ENCODE measurements at regions not wholly inside any gene's neighbourhood (a gene's known extent, or its start where the extent isn't known, plus 50 kb on each side); places are given as distances from the start of the nearest gene placed in this dataset.

DNA sequence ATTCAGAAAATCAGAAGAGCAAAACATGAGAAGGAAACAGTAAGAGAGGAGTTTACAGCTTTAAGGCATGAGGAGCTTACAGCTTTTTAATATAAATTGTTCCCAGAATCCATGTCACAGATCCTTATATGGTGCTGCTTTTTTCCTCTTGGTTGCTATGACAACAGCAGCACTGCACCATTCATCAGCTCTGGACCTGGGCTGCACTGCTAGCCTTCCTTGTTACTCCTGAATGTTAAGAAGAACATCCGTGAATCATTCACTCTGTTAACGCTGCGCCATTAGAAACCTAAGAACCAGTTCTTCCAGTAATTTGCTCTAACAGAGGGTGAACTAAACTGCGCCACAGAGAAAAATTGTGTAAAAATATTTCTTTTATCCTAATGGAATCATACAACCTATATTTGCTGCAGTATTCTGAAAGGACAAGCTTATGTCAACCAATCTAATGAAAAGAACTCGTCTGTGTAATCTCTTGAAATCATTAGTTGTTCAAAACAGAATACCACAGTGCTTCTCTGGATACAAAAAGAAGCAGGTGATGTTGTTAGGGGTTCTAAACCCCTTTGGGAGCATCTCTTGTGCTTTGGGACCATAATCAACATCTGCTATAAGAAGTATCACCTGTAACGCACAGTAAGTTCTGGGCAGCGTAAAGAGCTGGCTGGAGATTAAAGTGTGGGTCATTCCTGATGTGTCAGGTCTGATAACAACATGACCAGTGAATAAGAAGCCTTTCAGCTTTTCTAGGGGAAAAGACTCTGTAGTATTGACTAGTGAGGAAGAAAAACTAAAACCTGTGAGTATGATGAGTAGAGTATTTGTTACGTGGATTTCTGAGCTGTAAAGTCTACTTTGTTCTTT lies 151.2 kb downstream of the TANC2 start:
- DNase-seq (no peak), ATAC-seq (ENCODE audit: poor library complexity) (no peak)
- intact Hi-C loops (cut with DNase I) = no loop called here

DNA sequence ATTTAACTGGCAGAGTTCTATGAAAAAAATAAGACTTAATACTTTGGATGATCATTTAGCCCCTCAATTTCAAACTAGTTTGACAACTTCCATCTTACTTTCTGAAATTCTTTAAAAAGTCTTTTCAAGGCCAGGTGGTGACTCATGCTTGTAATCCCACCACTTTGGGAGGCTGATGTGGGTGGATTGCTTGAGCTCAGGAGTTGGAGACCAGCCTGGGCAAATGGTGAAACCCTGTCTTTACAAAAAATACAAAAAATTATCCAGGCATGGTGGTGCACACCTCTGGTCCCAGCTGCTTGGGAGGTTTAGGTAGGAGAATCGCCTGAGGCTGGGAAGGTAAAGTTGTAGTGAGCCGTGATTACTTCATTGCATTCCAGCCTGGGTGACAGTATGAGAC lies 154.4 kb downstream of the TANC2 start:
- ATAC-seq (ENCODE audit: poor library complexity) (no peak), DNase-seq (no peak)
- intact Hi-C loops (cut with DNase I) = no loop called here

DNA sequence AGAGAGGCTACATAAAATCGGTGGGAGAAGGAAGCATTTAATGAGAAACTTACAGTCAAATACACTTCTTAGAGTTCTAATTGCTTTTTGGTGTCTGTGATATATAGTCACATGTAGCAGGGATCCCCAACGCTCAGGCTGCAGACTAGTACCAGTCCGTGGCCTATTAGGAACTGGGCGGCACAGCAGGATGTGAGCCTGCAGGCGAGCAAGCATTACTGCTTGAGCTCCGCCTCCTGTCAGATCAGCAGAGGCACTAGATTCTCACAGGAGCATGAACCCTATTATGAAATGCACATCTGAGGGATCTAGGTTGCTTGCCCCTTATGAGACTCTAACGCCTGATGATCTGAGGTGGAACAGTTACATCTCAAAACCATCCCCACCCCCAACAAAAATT lies 158.5 kb downstream of the TANC2 start:
- ATAC-seq (ENCODE audit: poor library complexity) = no peak
- intact Hi-C loops (cut with DNase I) = no loop called here

DNA sequence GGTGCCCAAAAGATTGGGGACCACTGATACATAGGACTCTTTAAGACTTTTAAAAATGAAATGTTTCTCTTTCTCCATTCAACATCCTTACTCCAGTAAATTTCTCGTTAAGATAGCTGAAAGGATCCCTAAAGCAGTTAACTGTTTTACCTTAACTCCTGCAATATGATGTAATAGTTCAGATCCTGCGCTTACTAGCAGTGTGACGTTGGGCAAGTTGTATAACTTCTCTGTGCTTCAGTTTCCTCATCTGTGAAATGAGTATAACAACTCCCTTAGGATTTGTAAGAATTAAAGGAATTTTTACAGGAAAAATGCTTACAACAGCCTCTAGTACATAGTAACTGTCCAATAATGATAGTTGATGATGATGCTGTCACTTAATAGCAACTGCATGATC lies 158.9 kb downstream of the TANC2 start:
- ATAC-seq (ENCODE audit: poor library complexity) = no peak
- intact Hi-C loops (cut with DNase I) = no loop called here
- DNase-seq = no peak

More for the DNA sequence above, 158.5 kb downstream of the TANC2 start:
- DNase-seq = no peak

DNA sequence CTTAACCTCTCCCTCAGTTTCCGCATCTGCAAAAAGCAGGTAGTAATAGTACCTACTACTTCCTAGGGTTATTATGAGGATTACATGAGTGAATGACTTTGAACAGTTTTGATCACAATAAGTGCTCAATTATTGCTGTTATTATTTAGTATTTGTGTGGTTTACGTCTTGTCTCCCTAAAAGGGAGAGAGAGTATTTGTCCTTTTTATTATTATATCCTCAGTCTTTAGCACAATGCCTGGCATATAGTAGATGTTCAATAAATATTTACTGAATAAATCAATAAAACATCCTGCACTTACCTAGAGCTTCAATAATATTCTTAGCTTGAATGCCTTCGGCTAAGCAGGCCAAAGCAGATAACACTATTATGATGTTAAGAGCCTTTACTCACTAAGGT lies 160.0 kb downstream of the TANC2 start:
- DNase-seq = no peak
- intact Hi-C loops (cut with DNase I) = no loop called here
- ATAC-seq (ENCODE audit: poor library complexity) = no peak

DNA sequence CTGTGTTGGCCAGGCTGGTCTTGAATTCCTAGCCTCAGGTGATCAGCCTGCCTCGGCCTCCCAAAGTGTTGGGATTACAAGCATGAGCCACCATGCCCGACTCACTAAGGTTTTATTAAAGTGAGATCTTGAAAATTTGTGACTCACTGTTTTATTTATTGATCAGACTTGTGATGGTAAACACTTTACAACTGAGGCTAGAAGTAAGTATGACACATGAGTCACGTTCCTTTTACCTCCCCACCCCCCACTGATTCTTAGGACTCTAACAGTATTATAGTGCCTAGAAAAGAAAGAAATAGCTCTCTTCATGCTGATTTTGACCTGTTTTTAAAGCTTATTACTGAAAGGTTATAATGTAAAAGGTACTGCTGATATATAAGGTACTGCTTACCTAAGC lies 160.6 kb downstream of the TANC2 start:
- ATAC-seq (ENCODE audit: poor library complexity) (no peak), DNase-seq (no peak)
- intact Hi-C loops (cut with DNase I) = no loop called here

DNA sequence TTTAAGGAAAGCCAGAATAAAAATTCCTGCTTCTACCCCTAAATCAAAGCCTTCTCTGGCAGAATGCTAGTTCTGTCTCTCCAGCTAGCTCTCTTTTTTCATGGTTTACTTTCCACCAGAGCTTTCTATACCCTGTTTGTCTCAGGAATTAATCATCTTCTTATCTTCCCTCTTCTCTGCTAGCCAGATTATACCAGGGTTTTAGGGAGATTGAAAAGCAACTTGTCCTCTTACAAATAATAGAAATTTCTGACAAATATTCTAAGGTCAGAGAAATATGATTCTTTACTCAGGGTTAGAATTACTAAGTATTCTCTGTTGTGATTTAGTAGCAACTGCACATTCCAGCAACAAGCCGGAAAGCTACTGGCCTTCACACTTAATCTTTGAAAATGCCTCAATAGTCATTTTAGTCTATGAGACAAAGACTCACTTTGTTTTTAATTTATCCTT lies 166.4 kb downstream of the TANC2 start:
- intact Hi-C loops (cut with DNase I) = no loop called here
- DNase-seq = no peak
- no peak for ATAC-seq (ENCODE audit: poor library complexity)

DNA sequence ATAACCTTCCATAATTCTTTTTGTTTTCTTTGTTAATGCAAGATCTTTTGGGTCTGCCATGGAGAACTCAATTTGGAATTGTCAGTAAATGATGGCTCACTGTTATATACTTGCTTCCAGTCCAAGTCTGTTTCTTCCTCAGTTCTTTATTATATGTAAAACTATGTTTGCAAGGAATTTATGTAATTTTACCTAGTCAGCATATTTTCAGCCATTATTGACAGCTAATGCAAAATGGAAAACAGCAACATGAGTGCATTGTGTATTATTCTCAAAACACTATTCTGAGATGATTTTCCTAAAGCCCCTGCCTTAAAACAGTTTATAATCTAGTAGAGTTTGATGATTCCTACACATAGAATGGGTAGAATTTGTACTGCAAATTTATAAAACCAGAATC lies 167.5 kb downstream of the TANC2 start:
- no peak for ATAC-seq (ENCODE audit: poor library complexity)
- no peak for DNase-seq

DNA sequence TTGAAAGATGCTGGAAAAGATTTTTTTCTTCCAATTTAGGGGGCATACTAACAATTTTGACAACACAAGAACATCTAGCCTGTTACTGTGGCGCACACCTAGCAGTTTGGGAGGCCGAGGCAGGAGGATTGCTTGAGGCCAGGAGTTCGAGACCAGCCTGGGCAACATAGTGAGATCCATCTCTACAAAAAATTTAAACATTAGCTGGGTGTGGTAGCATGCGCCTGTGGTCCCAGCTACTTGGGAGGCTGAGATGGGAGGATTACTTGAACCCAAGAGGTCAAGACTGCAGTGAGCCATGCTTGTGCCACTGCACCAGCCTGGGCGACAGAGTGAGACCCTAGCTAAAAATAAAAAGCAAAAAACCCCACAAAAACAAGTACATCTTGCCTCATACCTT lies 168.8 kb downstream of the TANC2 start:
- ATAC-seq (ENCODE audit: poor library complexity) (no peak), DNase-seq (no peak)
- intact Hi-C loops (cut with DNase I) = no loop called here

More for the DNA sequence above, 167.5 kb downstream of the TANC2 start:
- intact Hi-C loops (cut with DNase I) = no loop called here

DNA sequence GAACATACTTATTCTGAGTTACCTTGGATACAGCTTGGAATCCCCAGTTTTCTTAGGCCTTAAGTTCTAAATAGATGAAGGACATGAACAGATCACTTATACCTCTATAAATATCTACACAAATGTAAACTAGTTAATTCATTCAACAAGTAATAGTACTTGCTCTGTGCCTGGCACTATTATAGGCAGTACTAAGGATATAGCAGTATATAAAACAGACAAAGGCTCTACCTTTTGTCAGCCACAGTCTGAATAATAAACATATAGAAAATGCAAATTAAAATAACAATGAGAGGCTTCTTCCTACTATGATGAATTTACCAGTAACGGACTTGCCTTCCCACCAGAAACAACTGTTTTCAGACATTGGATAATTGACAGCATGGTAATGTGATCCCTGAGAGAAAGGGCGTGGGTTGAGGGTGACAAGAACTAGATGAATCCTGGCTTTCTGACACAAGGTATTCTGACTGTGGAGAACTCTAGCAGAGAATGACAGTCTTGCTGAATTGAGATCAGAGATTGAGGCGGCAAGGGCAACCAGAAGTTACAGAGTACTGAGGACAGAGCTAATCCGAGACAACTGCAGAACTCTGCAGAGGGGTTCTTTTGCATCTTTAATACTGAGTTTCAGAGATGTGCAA lies 170.5 kb downstream of the TANC2 start:
- ATAC-seq (ENCODE audit: poor library complexity) = no peak
- intact Hi-C loops (cut with DNase I) = no loop called here
- DNase-seq = no peak

DNA sequence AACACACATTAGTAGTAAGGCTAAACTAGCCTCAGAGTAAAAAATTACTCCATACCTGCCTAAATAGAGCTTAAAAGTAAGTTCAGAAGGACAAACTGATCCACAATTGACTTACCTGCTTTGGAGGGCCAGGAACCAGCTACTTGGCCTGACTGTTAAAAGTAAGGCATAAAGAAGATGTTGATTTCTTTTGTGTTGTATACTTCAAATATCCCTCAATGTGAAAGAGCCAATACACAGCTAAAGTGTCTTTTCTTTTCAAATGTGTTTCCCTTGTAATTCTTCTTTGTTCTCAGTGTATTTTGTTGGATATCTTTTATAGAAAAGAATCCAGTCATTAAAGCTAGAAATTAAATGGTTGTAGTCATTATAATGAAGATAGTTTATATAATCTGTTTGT lies 171.1 kb downstream of the TANC2 start:
- DNase-seq = no peak
- intact Hi-C loops (cut with DNase I) = no loop called here
- no peak for ATAC-seq (ENCODE audit: poor library complexity)

DNA sequence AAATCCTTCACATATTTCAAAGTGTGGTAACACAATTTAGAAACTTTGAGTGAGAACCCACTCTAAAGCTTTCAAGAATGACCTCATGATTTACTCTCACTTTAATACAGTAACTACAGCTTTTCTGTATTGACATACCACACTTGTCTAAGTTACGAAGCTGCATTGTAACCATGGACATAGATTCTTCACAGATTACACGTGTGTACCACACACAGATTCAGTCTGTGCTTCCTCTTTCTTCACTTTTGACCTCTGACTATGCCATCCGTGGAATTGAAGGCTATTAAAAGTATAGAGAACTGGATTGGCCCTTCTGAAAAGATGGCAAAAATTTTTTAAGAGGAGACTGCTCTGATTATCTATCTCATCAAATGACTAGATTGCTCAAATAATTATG lies 172.7 kb downstream of the TANC2 start:
- intact Hi-C loops (cut with DNase I) = no loop called here
- DNase-seq (no peak), ATAC-seq (ENCODE audit: poor library complexity) (no peak)

DNA sequence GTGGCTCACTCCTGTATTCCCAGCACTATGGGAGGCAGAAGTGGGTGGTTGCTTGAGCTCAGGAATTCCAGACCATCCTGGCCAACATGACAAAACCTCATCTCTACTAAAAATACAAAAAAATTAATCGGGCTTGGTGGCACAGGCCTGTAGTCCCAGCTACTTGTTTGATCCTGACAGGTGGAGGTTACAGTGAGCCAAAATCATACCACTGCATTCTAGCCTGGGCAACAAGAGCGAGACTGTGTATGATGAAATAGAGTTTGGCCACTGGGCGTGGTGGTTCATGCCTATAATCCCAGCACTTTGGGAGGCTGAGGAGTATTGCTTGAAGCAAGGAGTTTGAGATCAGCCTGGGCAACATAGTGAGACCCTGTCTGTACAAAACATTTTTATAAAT lies 173.3 kb downstream of the TANC2 start:
- ATAC-seq (ENCODE audit: poor library complexity) = no peak
- intact Hi-C loops (cut with DNase I) = no loop called here
- DNase-seq = no peak

DNA sequence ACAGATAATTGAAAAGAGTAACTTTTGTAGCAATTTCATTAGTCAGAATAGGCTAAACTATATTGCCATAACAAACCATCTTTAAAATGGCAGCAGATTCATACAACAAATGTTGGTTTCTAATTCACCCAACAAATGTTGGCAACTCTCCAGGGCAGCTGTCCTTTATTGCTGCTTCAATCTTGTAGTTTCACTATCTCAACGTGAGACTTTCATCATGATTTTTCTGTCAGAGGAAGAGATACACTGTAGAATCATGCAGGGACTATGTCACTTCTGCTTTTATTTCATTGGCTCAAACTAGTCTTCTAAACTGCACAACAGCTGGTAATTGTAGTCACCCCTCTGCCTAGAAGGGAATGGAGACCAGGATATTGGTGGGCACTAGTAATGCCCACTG lies 174.2 kb downstream of the TANC2 start:
- DNase-seq (no peak), ATAC-seq (ENCODE audit: poor library complexity) (peak; percentile 49)

DNA sequence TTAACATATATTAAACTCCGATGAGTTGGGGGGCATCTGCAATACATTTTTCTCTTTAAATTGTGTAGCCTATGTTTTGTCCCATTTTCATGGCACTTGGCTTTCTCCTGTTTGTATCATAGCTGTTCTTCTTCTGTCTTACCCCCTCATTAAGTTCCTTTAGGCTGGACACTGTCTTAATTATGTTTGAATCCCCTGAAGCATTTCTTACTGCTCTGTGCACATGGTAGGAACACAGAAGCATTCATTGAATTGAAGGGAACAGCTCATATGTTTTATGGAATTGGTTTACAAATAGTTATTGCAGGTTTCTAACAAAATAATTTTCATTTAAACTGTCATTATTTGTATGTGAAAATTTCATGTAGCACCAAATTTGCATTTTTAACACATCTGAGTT lies 176.8 kb downstream of the TANC2 start:
- ATAC-seq (ENCODE audit: poor library complexity) = no peak
- intact Hi-C loops (cut with DNase I) = no loop called here
- DNase-seq = no peak

More for the DNA sequence above, 174.2 kb downstream of the TANC2 start:
- intact Hi-C loops (cut with DNase I) = no loop called here

DNA sequence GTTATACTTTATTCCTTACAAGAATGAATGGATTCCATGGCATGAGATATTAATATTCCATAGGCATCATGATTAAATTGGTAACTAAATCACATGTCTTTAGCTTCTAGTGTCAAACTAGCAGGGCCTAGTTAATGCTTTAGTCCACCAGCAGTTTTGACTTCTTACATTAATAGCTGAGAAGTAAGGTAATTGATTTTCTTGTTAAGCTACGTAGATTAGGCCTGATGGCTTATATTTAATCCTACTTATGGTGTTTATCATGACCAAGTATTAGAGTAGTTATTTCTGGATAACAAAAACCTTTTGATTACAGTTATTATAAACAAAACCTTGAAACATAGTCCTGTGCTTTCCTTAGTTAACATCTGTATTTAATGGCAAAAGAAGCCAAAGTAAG lies 184.5 kb downstream of the TANC2 start:
- no peak for DNase-seq
- intact Hi-C loops (cut with DNase I) = no loop called here
- no peak for ATAC-seq (ENCODE audit: poor library complexity)

DNA sequence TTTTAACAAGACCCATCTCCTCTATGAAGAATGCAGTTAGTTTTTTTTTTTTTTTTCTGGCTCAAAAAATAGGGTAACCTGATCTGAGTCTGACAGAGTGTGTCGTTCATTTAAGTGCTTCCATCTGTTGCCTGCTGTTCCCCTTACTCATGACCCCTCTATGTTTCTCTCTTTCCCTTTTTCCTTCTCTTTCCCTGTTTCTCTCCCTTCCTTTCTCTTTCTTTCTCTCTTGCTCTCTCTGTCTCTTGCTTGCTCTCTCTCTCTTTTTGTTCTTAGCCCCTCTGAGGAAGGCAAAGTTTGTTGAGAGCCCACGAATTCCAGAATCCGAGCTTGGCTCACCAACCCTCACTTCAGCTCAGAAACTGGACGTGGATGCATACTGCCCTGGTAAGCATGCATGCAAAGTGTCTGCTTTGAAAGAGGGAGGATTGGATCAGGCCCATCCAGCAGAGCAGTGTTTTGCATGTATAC lies 185.0 kb downstream of the TANC2 start:
- DNase-seq (no peak), ATAC-seq (ENCODE audit: poor library complexity) (no peak)
- intact Hi-C loops (cut with DNase I) = no loop called here

DNA sequence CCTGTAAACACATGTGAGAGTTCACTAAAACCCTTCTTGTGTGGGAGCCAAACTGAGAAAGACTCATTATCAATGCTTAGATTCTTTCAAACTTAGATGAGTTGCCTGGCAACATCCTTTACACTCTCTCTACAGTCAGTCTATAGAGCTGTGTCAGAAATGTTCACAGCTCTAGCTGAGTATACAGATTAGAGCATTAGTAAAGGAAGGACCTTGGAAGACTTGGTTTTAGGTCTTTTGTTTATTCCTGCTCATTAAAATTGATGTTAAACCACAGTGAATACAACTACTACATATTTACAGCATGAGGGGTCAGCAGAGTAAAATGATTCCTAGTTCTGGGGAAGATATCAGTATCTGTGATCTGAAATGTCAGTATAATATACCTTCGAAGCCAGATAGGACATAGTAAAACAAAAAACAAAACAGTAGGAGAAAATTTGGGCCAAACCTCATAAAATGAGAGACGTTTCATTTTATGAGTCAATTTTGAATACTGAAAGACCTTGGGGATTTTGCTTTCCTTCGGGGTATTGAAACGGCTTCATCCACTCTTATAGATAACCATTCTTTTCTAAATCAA lies 186.0 kb downstream of the TANC2 start:
- DNase-seq (no peak), ATAC-seq (ENCODE audit: poor library complexity) (no peak)
- intact Hi-C loops (cut with DNase I) = no loop called here

DNA sequence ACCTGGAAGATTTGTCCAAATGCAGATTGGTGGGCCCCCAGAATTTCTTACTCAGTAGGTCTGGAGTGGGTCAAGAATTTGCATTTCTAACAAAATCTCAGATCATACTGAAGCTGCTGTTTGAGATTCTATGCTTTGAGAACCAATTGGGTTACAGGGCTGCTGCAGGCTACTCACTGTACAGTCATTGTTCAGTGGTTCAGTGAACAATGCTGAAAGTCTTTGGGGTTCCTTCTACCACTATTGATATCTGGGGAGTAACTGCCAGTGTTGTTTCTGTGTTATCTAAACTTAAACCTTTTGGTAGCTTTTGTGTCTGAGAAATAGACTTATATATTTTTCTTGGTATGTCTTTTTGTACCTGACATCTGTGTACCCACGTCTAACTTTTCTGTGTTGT lies 187.5 kb downstream of the TANC2 start:
- intact Hi-C loops (cut with DNase I) = no loop called here
- ATAC-seq (ENCODE audit: poor library complexity) (no peak), DNase-seq (no peak)

Measured in Right ventricle myocardium superior (tissue), 1 donor.